ENCODE measurements at regions not wholly inside any gene's neighbourhood (a gene's known extent, or its start where the extent isn't known, plus 50 kb on each side); places are given as distances from the start of the nearest gene placed in this dataset.

DNA sequence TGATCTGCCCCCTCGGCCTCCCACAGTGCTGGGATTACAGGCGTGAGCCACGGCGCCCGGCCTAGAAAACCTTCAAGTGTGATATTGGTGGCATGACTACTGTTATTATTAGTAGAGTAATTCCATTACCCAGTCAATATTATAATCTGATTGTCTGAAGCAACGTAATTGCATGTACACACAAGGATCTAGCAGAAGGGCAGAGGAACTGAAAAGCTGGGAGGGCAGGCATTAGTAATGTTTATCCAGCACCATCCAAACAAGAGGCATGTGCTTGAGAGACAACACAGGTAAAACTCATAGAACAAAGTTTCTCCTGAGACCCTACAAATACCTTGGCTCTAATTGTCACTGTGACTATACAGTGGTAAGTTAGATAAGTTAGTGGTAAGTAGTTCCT, 56.2 kb upstream of the ITM2B start:
- H3K27me3 ChIP-seq (ENCODE audit: control insufficient read depth, insufficient read depth, low read length) = peaks cover 6% of the 10 kb centered on the region; the same call in 1 of the 2 replicates
- CTCF ChIA-PET = no interaction called here

More for the DNA sequence above, 56.2 kb upstream of the ITM2B start:
- no peak overlapping the region for H3K14ac ChIP-seq (replicated peaks; ENCODE audit: low read depth, low read length)
- no peak overlapping the region for H4K5ac ChIP-seq (ENCODE audit: low read depth, low read length)
- no CpG with 5 or more reads among the region's 6 CpGs for WGBS, 2 experiments (ENCODE audit: extremely low coverage in 2 of 2, insufficient read length in 1 of 2)
- POLR2A ChIA-PET (ENCODE audit: unreplicated experiment) = no interaction called here
- no peak overlapping the region for H3K27ac ChIP-seq (ENCODE audit: insufficient read depth, low read length)
- H3K9ac ChIP-seq (ENCODE audit: low read depth, low read length) = no peak overlapping the region
- no peak overlapping the region for H2AFZ ChIP-seq (replicated peaks; ENCODE audit: low read length, poor library complexity)
- H3K4me2 ChIP-seq (ENCODE audit: low read depth, low read length) = no peak overlapping the region
- TF ChIP-seq SMC3 (IDR thresholded peaks at IDR 0.05; ENCODE audit: low read depth, low read length) (no peak), FOS (IDR thresholded peaks at IDR 0.05; ENCODE audit: low read depth, low read length) (no peak), MAFK (IDR thresholded peaks at IDR 0.05; ENCODE audit: low read depth, low read length) (no peak), MAZ (IDR thresholded peaks at IDR 0.05; ENCODE audit: borderline replicate concordance, low read depth, low read length) (no peak), CEBPB (IDR thresholded peaks at IDR 0.05; ENCODE audit: low read depth, low read length) (no peak), BHLHE40 (IDR thresholded peaks at IDR 0.05; ENCODE audit: low read depth, low read length) (no peak), RAD21 (IDR thresholded peaks at IDR 0.05; ENCODE audit: low read length) (no peak), NFE2L2 (IDR thresholded peaks at IDR 0.05; ENCODE audit: low read depth, low read length) (no peak), CHD1 (IDR thresholded peaks at IDR 0.05; ENCODE audit: low read depth, low read length) (no peak), POLR2A (IDR thresholded peaks at IDR 0.05; ENCODE audit: low read depth, low read length) (no peak), RFX5 (IDR thresholded peaks at IDR 0.05; ENCODE audit: low read depth, low read length) (no peak), RCOR1 (IDR thresholded peaks at IDR 0.05; ENCODE audit: insufficient replicate concordance, low read length) (no peak), MXI1 (IDR thresholded peaks at IDR 0.05; ENCODE audit: borderline replicate concordance, low read depth, low read length) (no peak)
- TF ChIP-seq, protein P1, sequence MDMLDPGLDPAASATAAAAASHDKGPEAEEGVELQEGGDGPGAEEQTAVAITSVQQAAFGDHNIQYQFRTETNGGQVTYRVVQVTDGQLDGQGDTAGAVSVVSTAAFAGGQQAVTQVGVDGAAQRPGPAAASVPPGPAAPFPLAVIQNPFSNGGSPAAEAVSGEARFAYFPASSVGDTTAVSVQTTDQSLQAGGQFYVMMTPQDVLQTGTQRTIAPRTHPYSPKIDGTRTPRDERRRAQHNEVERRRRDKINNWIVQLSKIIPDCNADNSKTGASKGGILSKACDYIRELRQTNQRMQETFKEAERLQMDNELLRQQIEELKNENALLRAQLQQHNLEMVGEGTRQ (IDR thresholded peaks at IDR 0.05; ENCODE audit: low read depth, low read length) = no peak
- TF ChIP-seq, protein P2, sequence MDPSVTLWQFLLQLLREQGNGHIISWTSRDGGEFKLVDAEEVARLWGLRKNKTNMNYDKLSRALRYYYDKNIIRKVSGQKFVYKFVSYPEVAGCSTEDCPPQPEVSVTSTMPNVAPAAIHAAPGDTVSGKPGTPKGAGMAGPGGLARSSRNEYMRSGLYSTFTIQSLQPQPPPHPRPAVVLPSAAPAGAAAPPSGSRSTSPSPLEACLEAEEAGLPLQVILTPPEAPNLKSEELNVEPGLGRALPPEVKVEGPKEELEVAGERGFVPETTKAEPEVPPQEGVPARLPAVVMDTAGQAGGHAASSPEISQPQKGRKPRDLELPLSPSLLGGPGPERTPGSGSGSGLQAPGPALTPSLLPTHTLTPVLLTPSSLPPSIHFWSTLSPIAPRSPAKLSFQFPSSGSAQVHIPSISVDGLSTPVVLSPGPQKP (IDR thresholded peaks at IDR 0.05; ENCODE audit: borderline replicate concordance, low read depth, low read length) = no peak
- TF ChIP-seq, protein P3, sequence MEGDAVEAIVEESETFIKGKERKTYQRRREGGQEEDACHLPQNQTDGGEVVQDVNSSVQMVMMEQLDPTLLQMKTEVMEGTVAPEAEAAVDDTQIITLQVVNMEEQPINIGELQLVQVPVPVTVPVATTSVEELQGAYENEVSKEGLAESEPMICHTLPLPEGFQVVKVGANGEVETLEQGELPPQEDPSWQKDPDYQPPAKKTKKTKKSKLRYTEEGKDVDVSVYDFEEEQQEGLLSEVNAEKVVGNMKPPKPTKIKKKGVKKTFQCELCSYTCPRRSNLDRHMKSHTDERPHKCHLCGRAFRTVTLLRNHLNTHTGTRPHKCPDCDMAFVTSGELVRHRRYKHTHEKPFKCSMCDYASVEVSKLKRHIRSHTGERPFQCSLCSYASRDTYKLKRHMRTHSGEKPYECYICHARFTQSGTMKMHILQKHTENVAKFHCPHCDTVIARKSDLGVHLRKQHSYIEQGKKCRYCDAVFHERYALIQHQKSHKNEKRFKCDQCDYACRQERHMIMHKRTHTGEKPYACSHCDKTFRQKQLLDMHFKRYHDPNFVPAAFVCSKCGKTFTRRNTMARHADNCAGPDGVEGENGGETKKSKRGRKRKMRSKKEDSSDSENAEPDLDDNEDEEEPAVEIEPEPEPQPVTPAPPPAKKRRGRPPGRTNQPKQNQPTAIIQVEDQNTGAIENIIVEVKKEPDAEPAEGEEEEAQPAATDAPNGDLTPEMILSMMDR (conservative IDR thresholded peaks at IDR 0.05; ENCODE audit: low read depth, low read length) = no peak
- no peak overlapping the region for H2BK5ac ChIP-seq (ENCODE audit: low read depth, low read length, poor library complexity, severe bottlenecking)
- H2AK5ac ChIP-seq (ENCODE audit: low read depth, low read length) = no peak overlapping the region
- in situ Hi-C loops (cut with MboI; ENCODE audit: low sequenced_read_pairs) = no loop called here
- H3K79me1 ChIP-seq (ENCODE audit: low read depth in 1 of 2, low read length in 2 of 2) = no peaks in the 10 kb centered on the region
- H2BK120ac ChIP-seq (ENCODE audit: low read depth, low read length) = no peak overlapping the region
- no TSS peak for BruUV-seq (replicated peaks)
- no peak overlapping the region for H3K23ac ChIP-seq (ENCODE audit: low read depth, low read length)
- DNase-seq = no peak
- H4K91ac ChIP-seq (ENCODE audit: insufficient read depth, low read depth, low read length) = no peak overlapping the region
- no peak overlapping the region for H3K4me3 ChIP-seq (ENCODE audit: insufficient read depth, low read depth, low read length)
- H3K9me1 ChIP-seq (ENCODE audit: insufficient read depth, low read length) = no peaks in the 10 kb centered on the region
- H3K56ac ChIP-seq (ENCODE audit: extremely low read depth, insufficient read depth, low read length) = no peak overlapping the region
- no peak overlapping the region for H2BK20ac ChIP-seq (ENCODE audit: low read depth, low read length)
- no peaks in the 10 kb centered on the region for H3K9me3 ChIP-seq (ENCODE audit: control insufficient read depth, insufficient read depth, low read length)
- no peak for ATAC-seq (ENCODE audit: low read depth)
- dilution Hi-C loops (cut with HindIII; ENCODE audit: low sequenced_read_pairs, unreplicated experiment) = no loop called here
- no peak overlapping the region for H2AK9ac ChIP-seq (replicated peaks; ENCODE audit: low read depth, low read length, poor library complexity)
- intact Hi-C loops (cut with micrococcal nuclease) = no loop called here
- no peak overlapping the region for H3K18ac ChIP-seq (ENCODE audit: low read depth, low read length)
- no peaks in the 10 kb centered on the region for H3K36me3 ChIP-seq (ENCODE audit: control insufficient read depth, insufficient read depth, low read length)
- no peak overlapping the region for H3K4ac ChIP-seq (ENCODE audit: low read depth, low read length)
- no peaks in the 10 kb centered on the region for H3K4me1 ChIP-seq (ENCODE audit: control insufficient read depth, insufficient read depth, low read length)
- no peaks in the 10 kb centered on the region for H4K20me1 ChIP-seq (ENCODE audit: insufficient read depth, low read length)
- no peak overlapping the region for H4K8ac ChIP-seq (ENCODE audit: low read depth in 2 of 2, low read length in 2 of 2)
- H2BK15ac ChIP-seq (ENCODE audit: low read depth, low read length) = no peak overlapping the region

Data from IMR-90 (cell line).